Uterus (tissue), 2 donors: ENCODE measurements at regions not wholly inside any gene's neighbourhood (a gene's known extent, or its start where the extent isn't known, plus 50 kb on each side); places are given as distances from the start of the nearest gene placed in this dataset.

Source experiments
- POLR2A ChIP-seq, 2 donors: fragments of 450-650 bp; IDR thresholded peaks; one replicate each; pipeline ENCODE4 v1.6.1; 2016; ENCODE audit warnings: antibody characterized with exemption in 2 of 2, mild to moderate bottlenecking in 1 of 2, moderate library complexity in 1 of 2
- TF ChIP-seq, protein P1 (sequence below), 4 experiments: fragments of 200-600 bp in 2 of 4; fragments of 450-650 bp in 2 of 4; sonication (generic) in 2 of 4; IDR thresholded peaks; one replicate each; pipeline ENCODE4 v1.5.1; 2016 to 2019; ENCODE audit warnings: antibody characterized with exemption in 4 of 4, mild to moderate bottlenecking in 2 of 4, moderate library complexity in 1 of 4

DNA sequence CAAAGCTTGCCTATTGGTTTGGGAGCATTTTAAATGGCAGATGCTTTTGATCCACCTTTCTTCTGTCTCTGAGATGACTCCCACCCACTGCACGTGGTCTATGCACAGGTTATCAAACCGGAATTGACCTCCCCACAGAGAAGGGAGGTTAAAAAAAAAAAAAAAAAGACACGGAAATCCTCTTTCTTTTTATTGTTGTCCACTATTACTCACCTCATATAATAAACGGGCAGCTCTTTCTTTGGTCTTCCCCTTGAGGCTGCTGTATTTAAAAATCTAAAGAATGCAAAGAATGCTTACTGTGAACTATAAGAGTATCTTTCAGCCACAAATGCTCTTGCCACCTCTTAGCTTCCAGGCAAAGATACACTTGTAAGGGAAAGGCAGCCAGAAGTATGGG is 329.7 kb downstream of the NDFIP2 start:
- TF ChIP-seq POLR2A (IDR thresholded peaks at IDR 0.05) = no peak
- TF ChIP-seq, protein P1, sequence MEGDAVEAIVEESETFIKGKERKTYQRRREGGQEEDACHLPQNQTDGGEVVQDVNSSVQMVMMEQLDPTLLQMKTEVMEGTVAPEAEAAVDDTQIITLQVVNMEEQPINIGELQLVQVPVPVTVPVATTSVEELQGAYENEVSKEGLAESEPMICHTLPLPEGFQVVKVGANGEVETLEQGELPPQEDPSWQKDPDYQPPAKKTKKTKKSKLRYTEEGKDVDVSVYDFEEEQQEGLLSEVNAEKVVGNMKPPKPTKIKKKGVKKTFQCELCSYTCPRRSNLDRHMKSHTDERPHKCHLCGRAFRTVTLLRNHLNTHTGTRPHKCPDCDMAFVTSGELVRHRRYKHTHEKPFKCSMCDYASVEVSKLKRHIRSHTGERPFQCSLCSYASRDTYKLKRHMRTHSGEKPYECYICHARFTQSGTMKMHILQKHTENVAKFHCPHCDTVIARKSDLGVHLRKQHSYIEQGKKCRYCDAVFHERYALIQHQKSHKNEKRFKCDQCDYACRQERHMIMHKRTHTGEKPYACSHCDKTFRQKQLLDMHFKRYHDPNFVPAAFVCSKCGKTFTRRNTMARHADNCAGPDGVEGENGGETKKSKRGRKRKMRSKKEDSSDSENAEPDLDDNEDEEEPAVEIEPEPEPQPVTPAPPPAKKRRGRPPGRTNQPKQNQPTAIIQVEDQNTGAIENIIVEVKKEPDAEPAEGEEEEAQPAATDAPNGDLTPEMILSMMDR (IDR thresholded peaks at IDR 0.05) = no peak
